NB4 (cell line): ENCODE measurements at regions not wholly inside any gene's neighbourhood (a gene's known extent, or its start where the extent isn't known, plus 50 kb on each side); places are given as distances from the start of the nearest gene placed in this dataset.

ENCODE experiments used
- DNase-seq: peaks from one replicate; pipeline ENCODE4 v3.0.0; 2010; ENCODE audit warnings: low read depth
- H3K4me3 ChIP-seq: one replicate; pipeline ENCODE4 v1.5.1; 2011; ENCODE audit warnings: mild to moderate bottlenecking, low read depth, low read length, moderate library complexity
- CTCF ChIP-seq: IDR thresholded peaks from one replicate; pipeline ENCODE4 v1.5.1; 2012; ENCODE audit warnings: low read depth, low read length
- MAX ChIP-seq: IDR thresholded peaks from 2 replicates; pipeline ENCODE4 v1.6.1; 2011; ENCODE audit warnings: low read depth, low read length
- MYC ChIP-seq: IDR thresholded peaks from 2 replicates; pipeline ENCODE4 v1.6.1; 2011; ENCODE audit warnings: low read depth, low read length
- POLR2A ChIP-seq: IDR thresholded peaks from 2 replicates; pipeline ENCODE4 v1.6.1; 2011; ENCODE audit warnings: mild to moderate bottlenecking; ENCODE audit not compliant: insufficient read length; ENCODE audit errors: extremely low read depth

DNA sequence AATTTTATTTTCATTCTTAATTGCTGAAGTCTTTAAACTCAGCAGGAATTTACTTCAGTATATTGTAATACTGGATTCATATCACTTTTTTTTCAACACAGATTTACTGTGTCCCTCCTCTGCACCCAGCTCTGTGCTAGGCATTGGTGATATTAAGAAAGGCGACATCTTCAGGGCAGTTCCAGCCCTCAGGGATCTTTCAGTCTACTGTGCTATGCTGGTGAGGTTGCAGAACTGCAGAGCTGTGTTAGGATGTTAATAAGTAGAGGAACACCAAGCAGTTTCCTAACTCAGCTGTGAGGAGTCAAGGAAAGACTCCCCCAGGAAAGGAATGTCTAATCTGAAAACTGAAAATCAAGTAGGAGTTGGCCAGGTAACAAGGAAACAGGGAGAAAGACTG lies 158.2 kb upstream of the NPY start:
- TF ChIP-seq MYC (no peak), CTCF (no peak), POLR2A (no peak), MAX (no peak)
- DNase-seq, result no peak
- H3K4me3 ChIP-seq, result no peak overlapping the region

DNA sequence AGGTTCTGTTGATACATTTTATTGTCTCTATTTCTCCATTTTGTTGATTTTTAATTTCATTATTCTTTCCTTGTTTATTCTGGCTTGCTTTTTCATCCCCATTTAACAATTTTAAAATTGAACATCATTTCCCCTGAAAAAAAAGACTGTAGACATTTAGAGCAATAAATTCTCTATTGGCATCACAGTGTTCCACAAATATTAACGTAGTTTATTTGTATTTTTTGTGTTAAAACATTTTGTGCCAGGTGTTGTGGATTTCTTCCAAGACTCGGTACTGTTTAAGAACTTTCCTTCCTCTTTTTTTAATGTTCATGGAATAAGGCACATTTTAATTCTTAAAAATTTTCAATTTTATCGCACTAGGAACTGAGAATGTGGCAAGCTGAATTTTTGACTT lies 156.1 kb upstream of the NPY start:
- H3K4me3 ChIP-seq, result no peak overlapping the region
- no peak for TF ChIP-seq POLR2A
- no peak for TF ChIP-seq MYC
- TF ChIP-seq MAX, result no peak
- TF ChIP-seq CTCF, result no peak
- DNase-seq, result no peak

DNA sequence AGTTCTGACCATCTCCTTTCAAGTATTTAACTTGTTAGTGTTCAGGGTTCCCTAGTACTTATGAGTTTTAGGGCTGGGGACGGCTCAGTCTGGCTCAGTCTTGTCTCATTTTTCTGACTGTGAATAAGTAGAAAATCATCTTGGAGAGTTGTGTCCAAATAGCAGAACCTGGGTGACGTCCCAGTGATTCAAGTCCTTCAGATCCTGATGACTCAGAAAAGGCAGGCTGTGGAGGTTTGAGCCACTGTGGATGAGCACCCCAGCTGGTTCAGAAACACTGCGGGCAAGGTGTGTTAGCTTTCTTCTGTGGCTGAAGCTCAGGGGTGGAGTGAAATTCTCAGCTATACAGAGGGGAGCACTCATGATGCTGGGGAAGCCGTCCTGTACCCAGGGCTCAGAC lies 154.4 kb upstream of the NPY start:
- no peak for TF ChIP-seq MYC
- no peak for TF ChIP-seq MAX
- no peak for TF ChIP-seq CTCF
- TF ChIP-seq POLR2A, result no peak
- no peak overlapping the region for H3K4me3 ChIP-seq
- DNase-seq, result no peak

GRCh38 chr7:24130631-24131030 lies 153.4 kb upstream of the NPY start:
- no peak for DNase-seq
- H3K4me3 ChIP-seq, result no peak overlapping the region
- TF ChIP-seq MYC (no peak), MAX (no peak), POLR2A (no peak), CTCF (no peak)

GRCh38 chr7:24133691-24134090 lies 150.3 kb upstream of the NPY start:
- no peak for DNase-seq
- no peak overlapping the region for H3K4me3 ChIP-seq

More at GRCh38 chr7:24133691-24134090, 150.3 kb upstream of the NPY start:
- TF ChIP-seq MAX (no peak), POLR2A (no peak), CTCF (no peak), MYC (no peak)
